CD14-positive monocyte (primary cell): ENCODE measurements at regions not wholly inside any gene's neighbourhood (a gene's known extent, or its start where the extent isn't known, plus 50 kb on each side); places are given as distances from the start of the nearest gene placed in this dataset.

ENCODE experiments used
- DNase-seq, 3 donors: peaks; one replicate each; pipeline ENCODE4 v3.0.0-alpha.2; 2011 to 2022
- H2AFZ ChIP-seq: 2 replicates; pipeline ENCODE4 v1.6.0; 2012; ENCODE audit warnings: mild to moderate bottlenecking, low read depth, low read length, inconsistent platforms; ENCODE audit not compliant: insufficient read depth, poor library complexity, severe bottlenecking
- H3K27ac ChIP-seq, 2 donors: 1 replicate in 1 of 2; 2 replicates in 1 of 2; pipeline ENCODE4 v1.5.1; 2012 to 2013; ENCODE audit warnings: low read length in 2 of 2, control low read depth in 1 of 2, inconsistent platforms in 1 of 2, low read depth in 1 of 2, mild to moderate bottlenecking in 1 of 2
- H3K27me3 ChIP-seq, 2 donors: one replicate each; pipeline versions ENCODE4 v1.6.0 to v1.6.1; 2011 to 2013; ENCODE audit warnings: low read length in 2 of 2; ENCODE audit not compliant: control insufficient read depth in 2 of 2, insufficient read depth in 2 of 2
- H3K36me3 ChIP-seq, 2 donors: replicated peaks in 1 of 2; 1 replicate in 1 of 2; 2 replicates in 1 of 2; pipeline versions ENCODE4 v1.5.1 to v1.6.1; 2012 to 2013; ENCODE audit warnings: low read length in 2 of 2, control low read depth in 1 of 2, inconsistent platforms in 1 of 2, mild to moderate bottlenecking in 1 of 2; ENCODE audit not compliant: insufficient read depth in 2 of 2, control insufficient read depth in 1 of 2
- H3K4me1 ChIP-seq, 2 donors: 1 replicate in 1 of 2; 2 replicates in 1 of 2; pipeline versions ENCODE4 v1.5.1 to v1.6.1; 2012 to 2013; ENCODE audit warnings: low read length in 2 of 2, control low read depth in 1 of 2, inconsistent platforms in 1 of 2, mild to moderate bottlenecking in 1 of 2, moderate library complexity in 1 of 2; ENCODE audit not compliant: insufficient read depth in 2 of 2, control insufficient read depth in 1 of 2
- H3K4me2 ChIP-seq: replicated peaks from 2 replicates; pipeline ENCODE3; 2012; ENCODE audit warnings: low read length, moderate library complexity, mild to moderate bottlenecking; ENCODE audit not compliant: poor library complexity, severe bottlenecking; ENCODE audit errors: extremely low read depth
- H3K4me3 ChIP-seq, 3 experiments: fragments of 200-600 bp in 1 of 3; sonication (generic) in 1 of 3; replicated peaks in 1 of 3; 1 replicate in 2 of 3; 2 replicates in 1 of 3; pipeline ENCODE4 v1.5.1; 2011 to 2013; ENCODE audit warnings: low read length in 3 of 3, mild to moderate bottlenecking in 3 of 3, control low read depth in 2 of 3, low read depth in 2 of 3, inconsistent platforms in 1 of 3, moderate library complexity in 1 of 3
- H3K79me2 ChIP-seq: 2 replicates; pipeline ENCODE4 v1.6.0; 2012; ENCODE audit warnings: mild to moderate bottlenecking, control low read depth, inconsistent platforms, low read length, moderate library complexity; ENCODE audit not compliant: insufficient read depth
- H3K9ac ChIP-seq: 2 replicates; pipeline ENCODE4 v1.6.0; 2017; ENCODE audit warnings: low read length, mild to moderate bottlenecking; ENCODE audit not compliant: insufficient read depth, poor library complexity, severe bottlenecking
- H3K9me3 ChIP-seq, 2 donors: replicated peaks in 1 of 2; 1 replicate in 1 of 2; 2 replicates in 1 of 2; pipeline versions ENCODE4 v1.5.1 to v1.6.1; 2012 to 2013; ENCODE audit warnings: low read length in 2 of 2, control low read depth in 1 of 2; ENCODE audit not compliant: control insufficient read depth in 1 of 2, insufficient read depth in 1 of 2
- H4K20me1 ChIP-seq: 2 replicates; pipeline ENCODE4 v1.6.0; 2012; ENCODE audit warnings: mild to moderate bottlenecking, low read length, control low read depth, moderate library complexity; ENCODE audit not compliant: insufficient read depth
- H3K27ac Mint-ChIP-seq, 7 donors: one replicate each; pipeline ENCODE4 v1.8.0; 2020; ENCODE audit warnings: mild to moderate bottlenecking in 7 of 7, mixed read lengths in 7 of 7, moderate library complexity in 6 of 7, inconsistent platforms in 2 of 7
- H3K27me3 Mint-ChIP-seq, 3 donors: one replicate each; pipeline ENCODE4 v1.8.0; 2021 to 2022; ENCODE audit warnings: low read depth in 3 of 3, mild to moderate bottlenecking in 3 of 3, mixed read lengths in 3 of 3, moderate library complexity in 3 of 3, inconsistent platforms in 1 of 3
- H3K36me3 Mint-ChIP-seq, 2 donors: one replicate each; pipeline ENCODE4 v1.8.0; 2020; ENCODE audit warnings: mixed read lengths in 2 of 2, inconsistent platforms in 1 of 2, mild to moderate bottlenecking in 1 of 2
- H3K4me1 Mint-ChIP-seq: one replicate; pipeline ENCODE4 v1.8.0; 2020; ENCODE audit warnings: mild to moderate bottlenecking, mixed read lengths
- H3K4me3 Mint-ChIP-seq, 2 donors: one replicate each; pipeline ENCODE4 v1.8.0; 2020; ENCODE audit warnings: mild to moderate bottlenecking in 2 of 2, mixed read lengths in 2 of 2, moderate library complexity in 1 of 2
- H3K9me3 Mint-ChIP-seq, 7 donors: one replicate each; pipeline ENCODE4 v1.8.0; 2020 to 2022; ENCODE audit warnings: mixed read lengths in 7 of 7, mild to moderate bottlenecking in 6 of 7, moderate library complexity in 6 of 7, inconsistent platforms in 2 of 7
- WGBS: methylation state at CpG from one replicate; pipeline ENCODE4 v1.1.5; 2013; ENCODE audit warnings: missing lambda C conversion rate; ENCODE audit not compliant: insufficient coverage; 5-methylcytosine and 5-hydroxymethylcytosine counted together
- intact Hi-C, 2 donors: fragments of 100-400 bp; cut with micrococcal nuclease; formaldehyde crosslinking; loops; one replicate each; pipeline versions ENCODE4 v1.15.0 to v1.15.1; 2023
- TF ChIP-seq, protein P1 (sequence below): fragments of 200-600 bp; IDR thresholded peaks from one replicate; pipeline ENCODE4 v1.8.0; 2022; ENCODE audit warnings: antibody characterized with exemption, mild to moderate bottlenecking

DNA sequence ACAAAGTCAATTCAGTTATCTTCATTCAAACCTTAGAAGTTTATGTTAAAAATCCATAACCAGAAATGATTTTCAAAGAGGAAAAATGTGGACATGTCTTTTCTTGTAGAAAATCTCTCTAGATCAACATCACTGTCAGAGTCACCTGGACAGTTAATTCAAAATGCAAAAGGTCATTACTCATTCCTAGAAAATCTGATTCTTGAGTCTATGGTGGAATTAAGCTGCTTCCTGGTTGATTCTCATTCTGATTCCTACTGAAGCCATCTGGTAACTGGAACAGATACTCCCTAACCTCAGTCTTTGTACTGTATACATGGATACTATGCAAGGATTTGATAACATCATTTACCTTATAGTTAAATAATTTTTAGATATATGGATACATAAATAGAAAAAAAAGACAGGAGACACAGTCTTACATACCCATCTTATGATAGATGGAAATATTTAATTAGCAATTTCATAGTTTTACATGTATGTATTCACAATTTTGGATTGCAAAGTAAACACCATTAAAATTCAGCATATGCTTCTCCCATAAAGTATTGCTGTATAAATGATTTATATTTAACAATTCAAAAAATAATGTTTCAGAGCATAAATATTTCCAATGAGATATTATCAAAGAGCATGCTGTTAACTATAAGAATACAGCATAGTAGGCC lies 693.2 kb upstream of the CCDC54 start:
- Mint-ChIP-seq H3K36me3 (no peaks in the 10 kb centered on the region), H3K4me1 (no peaks in the 10 kb centered on the region), H3K27ac (no peak overlapping the region), H3K4me3 (no peak overlapping the region), H3K9me3 (peaks cover 0 to 11% (median 4%) of the 10 kb centered on the region in 7 donors), H3K27me3 (peaks cover 0 to 2% (median 0%) of the 10 kb centered on the region in 3 donors)
- peaks cover 3 to 4% of the 10 kb centered on the region in 2 donors for H3K9me3 ChIP-seq
- intact Hi-C loops = no loop called here
- no peak overlapping the region for H3K27ac ChIP-seq
- H3K9ac ChIP-seq = no peak overlapping the region
- H3K36me3 ChIP-seq = no peaks in the 10 kb centered on the region
- no peaks in the 10 kb centered on the region for H3K27me3 ChIP-seq
- no peaks in the 10 kb centered on the region for H4K20me1 ChIP-seq
- TF ChIP-seq, protein P1, sequence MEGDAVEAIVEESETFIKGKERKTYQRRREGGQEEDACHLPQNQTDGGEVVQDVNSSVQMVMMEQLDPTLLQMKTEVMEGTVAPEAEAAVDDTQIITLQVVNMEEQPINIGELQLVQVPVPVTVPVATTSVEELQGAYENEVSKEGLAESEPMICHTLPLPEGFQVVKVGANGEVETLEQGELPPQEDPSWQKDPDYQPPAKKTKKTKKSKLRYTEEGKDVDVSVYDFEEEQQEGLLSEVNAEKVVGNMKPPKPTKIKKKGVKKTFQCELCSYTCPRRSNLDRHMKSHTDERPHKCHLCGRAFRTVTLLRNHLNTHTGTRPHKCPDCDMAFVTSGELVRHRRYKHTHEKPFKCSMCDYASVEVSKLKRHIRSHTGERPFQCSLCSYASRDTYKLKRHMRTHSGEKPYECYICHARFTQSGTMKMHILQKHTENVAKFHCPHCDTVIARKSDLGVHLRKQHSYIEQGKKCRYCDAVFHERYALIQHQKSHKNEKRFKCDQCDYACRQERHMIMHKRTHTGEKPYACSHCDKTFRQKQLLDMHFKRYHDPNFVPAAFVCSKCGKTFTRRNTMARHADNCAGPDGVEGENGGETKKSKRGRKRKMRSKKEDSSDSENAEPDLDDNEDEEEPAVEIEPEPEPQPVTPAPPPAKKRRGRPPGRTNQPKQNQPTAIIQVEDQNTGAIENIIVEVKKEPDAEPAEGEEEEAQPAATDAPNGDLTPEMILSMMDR = no peak
- no peaks in the 10 kb centered on the region for H3K4me1 ChIP-seq
- no peaks in the 10 kb centered on the region for H3K79me2 ChIP-seq
- DNase-seq = no peak
- H2AFZ ChIP-seq = no peak overlapping the region
- H3K4me3 ChIP-seq = no peak overlapping the region
- no peak overlapping the region for H3K4me2 ChIP-seq

DNA sequence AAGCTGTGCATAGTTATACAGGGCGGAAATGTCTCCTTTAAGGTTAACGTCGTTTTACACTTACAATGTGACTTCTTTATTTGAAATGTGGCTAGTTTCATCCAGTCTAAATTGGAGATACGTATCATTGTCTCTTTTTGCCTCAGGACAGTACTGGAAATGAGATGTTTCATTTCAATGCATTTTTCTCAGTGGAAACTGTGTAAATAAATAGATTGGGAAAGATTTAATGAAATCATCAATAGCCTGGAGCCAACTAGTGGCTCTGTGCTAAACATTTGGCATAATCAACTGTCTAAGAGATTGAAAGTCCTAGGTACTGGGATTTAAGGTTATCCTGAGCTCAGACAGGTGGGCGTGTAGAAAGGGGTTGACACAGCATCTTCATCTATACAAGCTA lies 691.5 kb upstream of the CCDC54 start:
- no peak for DNase-seq
- Mint-ChIP-seq H3K27me3 (peaks cover 0 to 2% (median 0%) of the 10 kb centered on the region in 3 donors), H3K4me3 (no peak overlapping the region), H3K36me3 (no peaks in the 10 kb centered on the region), H3K27ac (no peak overlapping the region), H3K9me3 (peaks cover 0 to 7% (median 2%) of the 10 kb centered on the region in 7 donors), H3K4me1 (no peaks in the 10 kb centered on the region)
- 100% methylated on average over 1 of the region's 5 CpGs for WGBS
- Histone ChIP-seq H2AFZ (no peak overlapping the region), H3K27me3 (no peaks in the 10 kb centered on the region), H3K4me3 (no peak overlapping the region), H3K4me1 (no peaks in the 10 kb centered on the region), H3K79me2 (no peaks in the 10 kb centered on the region), H3K9ac (no peak overlapping the region), H3K36me3 (no peaks in the 10 kb centered on the region), H3K9me3 (peaks cover 3 to 4% of the 10 kb centered on the region in 2 donors), H3K4me2 (no peak overlapping the region), H3K27ac (no peak overlapping the region), H4K20me1 (no peaks in the 10 kb centered on the region)
- intact Hi-C loops = no loop called here
- TF ChIP-seq, protein P1 = no peak
